Ectodermal cell (in vitro differentiated cells): ENCODE measurements at regions not wholly inside any gene's neighbourhood (a gene's known extent, or its start where the extent isn't known, plus 50 kb on each side); places are given as distances from the start of the nearest gene placed in this dataset.

Source experiments
- H3K27ac ChIP-seq: 2 replicates; pipeline ENCODE4 v1.7.0; 2013; ENCODE audit warnings: mild to moderate bottlenecking, low read depth, low read length; ENCODE audit not compliant: insufficient read depth, poor library complexity, severe bottlenecking
- H3K27me3 ChIP-seq: 2 replicates; pipeline ENCODE4 v1.7.0; 2013; ENCODE audit warnings: mild to moderate bottlenecking, low read length; ENCODE audit not compliant: insufficient read depth, control insufficient read depth, poor library complexity, severe bottlenecking
- H3K36me3 ChIP-seq: one replicate; pipeline ENCODE4 v1.7.0; 2013; ENCODE audit warnings: low read length; ENCODE audit not compliant: control insufficient read depth, insufficient read depth
- H3K4me1 ChIP-seq: one replicate; pipeline ENCODE4 v1.7.0; 2013; ENCODE audit warnings: low read length; ENCODE audit not compliant: control insufficient read depth, insufficient read depth
- H3K4me3 ChIP-seq: 2 replicates; pipeline ENCODE4 v1.7.0; 2013; ENCODE audit warnings: low read depth, low read length, control low read depth; ENCODE audit not compliant: insufficient read depth
- H3K9me3 ChIP-seq: 2 replicates; pipeline ENCODE4 v1.7.0; 2013; ENCODE audit warnings: mild to moderate bottlenecking, low read length, moderate library complexity; ENCODE audit not compliant: control insufficient read depth
- WGBS, 2 experiments: methylation state at CpG; one replicate each; pipeline ENCODE4 v1.1.7; 2013; ENCODE audit warnings: missing lambda C conversion rate in 2 of 2; 5-methylcytosine and 5-hydroxymethylcytosine counted together

DNA sequence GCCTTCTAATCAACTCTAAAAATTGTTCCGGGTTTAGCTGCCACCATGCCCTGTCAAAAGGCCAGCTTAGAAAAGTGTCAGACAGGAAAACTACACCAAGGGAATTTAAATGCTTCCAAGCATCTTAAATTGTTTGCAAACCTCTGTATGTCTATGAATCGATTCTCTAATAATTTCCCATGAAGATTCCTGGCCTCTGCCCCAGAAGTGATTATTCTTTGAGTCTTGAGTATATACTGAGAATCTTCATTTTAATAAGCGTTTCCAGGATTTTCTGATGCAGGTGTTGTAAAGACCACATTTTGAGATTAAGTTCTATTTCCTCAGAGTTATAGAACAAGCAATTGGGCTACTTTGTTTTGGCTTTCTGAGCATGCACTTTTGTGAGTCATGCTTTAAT is 471.8 kb upstream of the JAG1 start:
- no peaks in the 10 kb centered on the region for H3K36me3 ChIP-seq
- no peaks in the 10 kb centered on the region for H3K27me3 ChIP-seq
- H3K9me3 ChIP-seq: no peaks in the 10 kb centered on the region
- no peak overlapping the region for H3K27ac ChIP-seq
- no peak overlapping the region for H3K4me3 ChIP-seq
- H3K4me1 ChIP-seq: no peaks in the 10 kb centered on the region
- WGBS, 2 experiments: 92 to 97% methylated on average over 3 of the region's 3 CpGs

DNA sequence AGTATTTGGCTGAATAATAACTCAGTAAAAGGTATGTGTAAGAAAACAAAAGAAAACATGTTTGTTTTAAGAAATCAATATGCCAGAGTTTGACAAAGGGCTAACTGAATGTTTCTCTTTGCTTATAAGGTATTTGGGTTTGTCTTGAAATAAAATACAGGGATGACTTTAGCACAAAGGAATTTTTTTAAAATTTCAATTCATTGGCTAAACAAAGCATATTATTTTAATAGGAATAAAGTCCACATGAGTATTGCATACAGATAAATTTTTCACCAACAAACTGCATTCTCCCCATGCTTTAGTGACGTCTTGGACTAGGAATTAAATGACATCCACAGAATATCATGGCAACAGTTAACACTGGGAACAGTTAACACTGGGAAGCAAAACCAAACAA is 480.0 kb upstream of the JAG1 start:
- H3K9me3 ChIP-seq: no peaks in the 10 kb centered on the region
- 90 to 92% methylated on average over 1 of the region's 1 CpG for WGBS, 2 experiments

GRCh38 chr20:11155156-11155756 is 481.5 kb upstream of the JAG1 start:
- 91 to 100% methylated on average over 1 of the region's 1 CpG for WGBS, 2 experiments
- Histone ChIP-seq H3K27ac (no peak overlapping the region), H3K36me3 (no peaks in the 10 kb centered on the region), H3K9me3 (no peaks in the 10 kb centered on the region), H3K27me3 (no peaks in the 10 kb centered on the region), H3K4me1 (no peaks in the 10 kb centered on the region), H3K4me3 (no peak overlapping the region)

More for the DNA sequence above, 480.0 kb upstream of the JAG1 start:
- no peaks in the 10 kb centered on the region for H3K36me3 ChIP-seq
- no peaks in the 10 kb centered on the region for H3K4me1 ChIP-seq
- H3K27ac ChIP-seq: no peak overlapping the region
- no peak overlapping the region for H3K4me3 ChIP-seq
- H3K27me3 ChIP-seq: no peaks in the 10 kb centered on the region

DNA sequence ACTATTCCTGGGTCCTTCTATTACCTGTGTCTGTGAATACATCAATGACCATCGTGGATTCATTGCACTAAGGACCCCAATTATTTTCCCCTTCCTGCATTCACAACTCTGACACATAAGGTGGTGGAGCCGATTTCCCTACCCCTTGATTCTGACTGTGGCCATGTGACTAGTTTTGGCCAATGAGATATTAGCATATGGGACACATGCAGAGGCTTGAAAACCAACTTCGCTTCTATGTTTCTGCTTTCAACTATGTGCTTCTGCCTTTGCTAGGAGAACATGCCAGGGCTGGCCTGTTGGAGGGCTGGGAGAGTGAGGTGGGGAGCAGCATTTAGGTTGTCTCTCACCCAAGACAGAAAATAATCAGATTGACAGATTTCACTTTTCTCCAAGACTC is 483.1 kb upstream of the JAG1 start:
- no peaks in the 10 kb centered on the region for H3K27me3 ChIP-seq
- H3K4me3 ChIP-seq: no peak overlapping the region
- H3K36me3 ChIP-seq: no peaks in the 10 kb centered on the region
- no peaks in the 10 kb centered on the region for H3K4me1 ChIP-seq
- 94 to 96% methylated on average over 3 of the region's 3 CpGs for WGBS, 2 experiments
- no peaks in the 10 kb centered on the region for H3K9me3 ChIP-seq
- no peak overlapping the region for H3K27ac ChIP-seq

- 95 to 98% methylated on average over 2 of the region's 2 CpGs for WGBS, 2 experiments
- H3K36me3 ChIP-seq: no peaks in the 10 kb centered on the region
- H3K4me3 ChIP-seq: no peak overlapping the region
- H3K27ac ChIP-seq: no peak overlapping the region
- H3K9me3 ChIP-seq: no peaks in the 10 kb centered on the region
- no peaks in the 10 kb centered on the region for H3K27me3 ChIP-seq
- H3K4me1 ChIP-seq: no peaks in the 10 kb centered on the region
These were observed 484.3 kb upstream of the JAG1 start for GRCh38 chr20:11158146-11158545.

DNA sequence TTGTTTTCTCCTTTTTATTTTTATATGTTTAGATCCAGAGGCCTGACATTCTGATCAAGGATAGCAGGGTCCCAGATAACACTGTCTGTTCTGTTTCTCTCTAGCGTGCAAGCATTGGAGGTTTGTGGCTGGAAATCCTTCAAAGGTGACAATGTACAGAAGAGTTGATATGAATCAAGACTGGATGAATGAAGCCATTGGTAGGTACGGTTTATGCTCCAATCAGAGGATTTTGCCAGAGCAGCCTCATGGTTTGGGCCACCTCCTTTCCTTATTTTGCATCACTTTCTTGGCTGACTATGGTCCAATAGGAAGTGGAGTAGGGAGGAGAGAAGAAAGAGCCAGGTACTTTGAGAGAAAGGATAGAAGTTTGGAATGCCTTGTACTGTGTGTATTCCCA is 484.8 kb upstream of the JAG1 start:
- no peaks in the 10 kb centered on the region for H3K9me3 ChIP-seq
- no peaks in the 10 kb centered on the region for H3K36me3 ChIP-seq
- 94 to 97% methylated on average over 2 of the region's 2 CpGs for WGBS, 2 experiments
- H3K4me3 ChIP-seq: no peak overlapping the region
- no peaks in the 10 kb centered on the region for H3K4me1 ChIP-seq
- no peaks in the 10 kb centered on the region for H3K27me3 ChIP-seq
- H3K27ac ChIP-seq: no peak overlapping the region

DNA sequence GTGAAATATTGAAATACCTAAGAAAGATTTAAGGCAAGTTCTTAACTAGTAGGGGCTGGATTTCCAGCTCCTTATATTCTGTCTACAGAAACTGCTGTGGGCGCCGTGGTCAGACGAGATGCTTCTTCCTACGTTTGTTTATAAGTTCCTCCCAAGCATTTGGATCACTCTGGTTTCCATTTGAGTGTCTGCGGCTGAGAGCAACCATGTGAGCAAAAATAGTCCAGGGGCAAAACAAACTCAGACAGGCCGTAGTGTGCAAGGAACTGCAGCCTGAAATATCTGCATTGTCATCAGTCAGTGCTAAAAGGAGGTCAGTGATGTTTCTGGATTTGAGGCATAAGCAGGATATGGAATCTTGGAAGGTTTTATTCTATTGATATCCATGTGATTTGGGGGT is 485.9 kb upstream of the JAG1 start:
- no peak overlapping the region for H3K27ac ChIP-seq
- 77% methylated on average over 6 of the region's 6 CpGs for WGBS, 2 experiments

DNA sequence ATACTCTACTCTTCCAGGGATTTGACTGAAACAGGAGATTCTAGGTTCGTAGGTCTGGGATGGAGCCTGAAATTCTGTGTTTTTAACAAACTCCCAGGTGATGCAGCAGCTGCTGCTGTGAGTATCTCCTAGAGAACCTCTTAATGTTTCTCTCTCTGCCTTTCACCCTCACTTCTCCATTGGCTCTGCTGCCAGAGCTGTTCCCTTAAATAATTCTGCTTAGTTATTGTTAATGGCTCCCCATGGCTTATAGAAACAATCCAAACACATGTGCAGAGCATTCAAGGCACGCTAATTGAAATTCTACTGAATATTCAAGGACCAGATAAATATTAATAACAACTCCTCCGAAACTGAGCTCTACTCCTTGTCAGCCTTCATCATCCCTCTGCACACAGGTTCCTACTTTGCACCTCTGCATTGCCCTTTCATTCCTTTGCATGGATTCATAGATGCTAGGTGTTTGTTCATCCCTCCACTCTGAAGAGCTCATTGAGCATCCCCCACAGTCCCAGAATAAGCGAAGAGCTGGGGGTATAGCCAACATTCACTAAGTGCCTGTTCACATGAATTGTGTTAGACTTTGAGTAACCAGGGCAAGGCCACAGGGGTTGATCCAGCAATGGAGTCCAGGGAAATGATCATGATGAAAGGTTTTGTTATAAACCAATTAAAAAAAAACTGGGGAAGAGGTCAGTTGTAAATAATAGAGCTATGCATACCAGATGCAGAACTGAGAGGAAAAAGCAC is 488.4 kb upstream of the JAG1 start:
- Histone ChIP-seq H3K4me1 (no peaks in the 10 kb centered on the region), H3K27me3 (no peaks in the 10 kb centered on the region), H3K4me3 (no peak overlapping the region), H3K9me3 (no peaks in the 10 kb centered on the region), H3K27ac (no peak overlapping the region), H3K36me3 (no peaks in the 10 kb centered on the region)
- WGBS, 2 experiments: 91 to 95% methylated on average over 4 of the region's 4 CpGs

More for the DNA sequence above, 485.9 kb upstream of the JAG1 start:
- Histone ChIP-seq H3K27me3 (no peaks in the 10 kb centered on the region), H3K4me1 (no peaks in the 10 kb centered on the region), H3K36me3 (no peaks in the 10 kb centered on the region), H3K9me3 (no peaks in the 10 kb centered on the region), H3K4me3 (no peak overlapping the region)

DNA sequence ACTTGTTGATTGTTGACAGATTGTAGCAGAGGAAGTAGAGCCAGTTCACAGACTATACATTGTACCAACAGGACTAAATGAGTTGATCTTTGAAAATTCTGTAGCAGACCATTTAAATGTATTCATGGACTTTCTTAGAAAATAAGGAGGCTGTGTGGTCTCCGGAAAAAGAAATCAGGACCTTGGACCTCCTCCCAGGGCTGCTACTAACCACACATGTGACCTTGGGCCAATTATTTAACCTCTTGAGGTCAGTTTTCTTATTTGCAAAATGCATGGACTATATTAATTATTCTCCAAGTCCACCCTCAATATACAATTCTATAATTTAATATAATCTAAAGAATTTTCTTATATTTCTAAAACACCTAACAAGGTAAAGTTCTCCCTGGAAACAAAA is 492.0 kb upstream of the JAG1 start:
- Histone ChIP-seq H3K27ac (no peak overlapping the region), H3K4me3 (no peak overlapping the region), H3K9me3 (no peaks in the 10 kb centered on the region), H3K27me3 (no peaks in the 10 kb centered on the region), H3K4me1 (no peaks in the 10 kb centered on the region), H3K36me3 (no peaks in the 10 kb centered on the region)
- 85 to 100% methylated on average over 1 of the region's 1 CpG for WGBS, 2 experiments

DNA sequence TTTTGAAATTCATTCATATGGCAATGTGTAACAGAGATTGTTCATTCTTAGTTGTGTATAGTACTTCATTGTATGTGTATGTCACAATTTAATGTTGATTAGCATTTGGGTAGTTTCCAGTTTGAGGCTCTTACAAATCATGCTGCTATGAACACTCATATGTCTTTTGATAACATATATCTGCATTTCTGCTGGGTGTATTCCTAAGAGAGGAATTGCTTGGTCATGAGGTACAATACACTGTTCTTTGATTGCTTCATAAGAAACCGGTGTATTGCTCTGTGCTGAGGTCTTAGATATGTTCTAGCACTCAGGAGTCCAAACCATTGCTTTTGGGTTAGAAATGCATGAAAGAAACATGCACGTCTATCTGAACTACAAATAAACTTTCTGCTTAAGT is 492.9 kb upstream of the JAG1 start:
- Histone ChIP-seq H3K4me3 (no peak overlapping the region), H3K27me3 (no peaks in the 10 kb centered on the region), H3K9me3 (no peaks in the 10 kb centered on the region), H3K36me3 (no peaks in the 10 kb centered on the region), H3K27ac (no peak overlapping the region), H3K4me1 (no peaks in the 10 kb centered on the region)
- WGBS, 2 experiments: 90 to 98% methylated on average over 2 of the region's 2 CpGs
